Fibroblast of lung (primary cell): ENCODE measurements at regions not wholly inside any gene's neighbourhood (a gene's known extent, or its start where the extent isn't known, plus 50 kb on each side); places are given as distances from the start of the nearest gene placed in this dataset.

ENCODE experiments used
- DNase-seq, 2 donors: peaks; one replicate each; pipeline versions ENCODE4 v3.0.0 to v3.0.0-alpha.2; 2010; ENCODE audit warnings: low read depth in 2 of 2
- H2AFZ ChIP-seq: 2 replicates; pipeline ENCODE4 v1.5.1; 2012; ENCODE audit warnings: low read length, control low read depth, inconsistent platforms
- H3K27ac ChIP-seq: 2 replicates; pipeline ENCODE4 v1.5.1; 2011; ENCODE audit warnings: low read length, control low read depth; ENCODE audit not compliant: insufficient read depth
- H3K27me3 ChIP-seq: 2 replicates; pipeline ENCODE4 v1.5.1; 2011; ENCODE audit warnings: mild to moderate bottlenecking, low read length; ENCODE audit not compliant: control insufficient read depth, insufficient read depth
- H3K36me3 ChIP-seq: 2 replicates; pipeline ENCODE4 v1.5.1; 2011; ENCODE audit warnings: low read length; ENCODE audit not compliant: control insufficient read depth, insufficient read depth
- H3K4me1 ChIP-seq: 2 replicates; pipeline ENCODE4 v1.5.1; 2011; ENCODE audit warnings: low read length; ENCODE audit not compliant: control insufficient read depth, insufficient read depth; ENCODE audit errors: extremely low read depth
- H3K4me2 ChIP-seq: 2 replicates; pipeline ENCODE4 v1.5.1; 2011; ENCODE audit warnings: low read length, control low read depth; ENCODE audit not compliant: insufficient read depth; ENCODE audit errors: extremely low read depth
- H3K4me3 ChIP-seq, 4 experiments: fragments of 200-600 bp in 1 of 4; sonication (generic) in 1 of 4; replicated peaks in 1 of 4; 2 replicates each; pipeline ENCODE4 v1.5.1; 2011 to 2016; ENCODE audit warnings: low read length in 4 of 4, low read depth in 3 of 4, mild to moderate bottlenecking in 3 of 4, control low read depth in 2 of 4, inconsistent platforms in 1 of 4, mixed read lengths in 1 of 4; ENCODE audit not compliant: insufficient read depth in 1 of 4; ENCODE audit errors: control extremely low read depth in 1 of 4
- H3K79me2 ChIP-seq: 2 replicates; pipeline ENCODE4 v1.5.1; 2012; ENCODE audit warnings: mild to moderate bottlenecking, low read length, inconsistent platforms; ENCODE audit not compliant: control insufficient read depth, insufficient read depth
- H3K9ac ChIP-seq: 2 replicates; pipeline ENCODE4 v1.5.1; 2011; ENCODE audit warnings: mild to moderate bottlenecking, low read length, control low read depth; ENCODE audit not compliant: insufficient read depth
- H3K9me3 ChIP-seq: 2 replicates; pipeline ENCODE4 v1.5.1; 2012; ENCODE audit warnings: low read depth, low read length; ENCODE audit not compliant: control insufficient read depth, insufficient read depth
- H4K20me1 ChIP-seq: 2 replicates; pipeline ENCODE4 v1.5.1; 2011; ENCODE audit warnings: low read length; ENCODE audit not compliant: control insufficient read depth, insufficient read depth; ENCODE audit errors: extremely low read depth
- CTCF ChIP-seq, 2 donors: IDR thresholded peaks in 1 of 2; conservative IDR thresholded peaks in 1 of 2; 1 replicate in 1 of 2; 2 replicates in 1 of 2; pipeline ENCODE4 v1.5.1; 2011 to 2012; ENCODE audit warnings: low read length in 2 of 2, control low read depth in 1 of 2, inconsistent platforms in 1 of 2, low read depth in 1 of 2, mild to moderate bottlenecking in 1 of 2
- EZH2 ChIP-seq: IDR thresholded peaks from 2 replicates; pipeline ENCODE4 v1.5.1; 2012; ENCODE audit warnings: low read length, control low read depth, mild to moderate bottlenecking; ENCODE audit errors: missing control alignments

DNA sequence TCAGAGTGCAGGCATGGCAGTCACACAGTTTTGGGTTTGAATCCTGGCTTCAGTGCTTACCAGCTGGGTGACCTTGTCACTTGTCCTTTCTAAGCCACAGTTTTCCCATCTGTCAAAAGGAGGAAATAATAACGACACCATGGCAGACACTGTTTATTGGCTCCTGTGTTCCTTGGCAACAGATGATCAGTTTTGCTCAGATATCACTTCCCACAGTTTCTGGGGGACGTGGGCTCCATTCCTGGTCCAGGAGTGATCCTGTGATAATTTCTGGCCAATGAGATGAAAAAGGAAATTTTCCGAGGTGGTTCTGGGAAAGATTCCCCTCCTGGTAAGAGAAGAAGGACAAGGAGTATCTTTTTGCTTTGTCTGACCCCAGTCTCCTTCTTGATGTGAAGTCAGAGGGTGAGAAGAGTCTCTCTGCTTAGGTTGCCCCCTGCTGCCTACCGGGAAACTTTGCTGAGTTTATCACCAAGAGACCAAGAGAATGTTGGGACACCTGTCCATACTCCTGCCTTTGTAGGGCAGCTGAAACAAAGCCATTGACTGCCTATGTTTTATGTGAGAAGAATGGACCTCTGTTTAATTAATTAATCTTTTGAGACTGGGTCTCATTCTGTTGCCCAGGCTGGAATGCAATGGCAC, 178.9 kb upstream of the NRXN3 start:
- Histone ChIP-seq H3K4me1 (peaks cover 8% of the 10 kb centered on the region), H4K20me1 (no peaks in the 10 kb centered on the region), H3K9me3 (no peaks in the 10 kb centered on the region), H3K4me2 (no peak overlapping the region), H2AFZ (no peak overlapping the region), H3K9ac (no peak overlapping the region), H3K36me3 (no peaks in the 10 kb centered on the region), H3K27me3 (no peaks in the 10 kb centered on the region), H3K79me2 (no peaks in the 10 kb centered on the region), H3K27ac (no peak overlapping the region), H3K4me3 (no peak overlapping the region)
- TF ChIP-seq EZH2, result no peak
- no peak for TF ChIP-seq CTCF (conservative IDR thresholded peaks at IDR 0.05 in 1 of 2, IDR thresholded peaks at IDR 0.05 in 1 of 2; ENCODE audit: low read depth in 1 of 2, low read length in 2 of 2)
- no peak for DNase-seq

DNA sequence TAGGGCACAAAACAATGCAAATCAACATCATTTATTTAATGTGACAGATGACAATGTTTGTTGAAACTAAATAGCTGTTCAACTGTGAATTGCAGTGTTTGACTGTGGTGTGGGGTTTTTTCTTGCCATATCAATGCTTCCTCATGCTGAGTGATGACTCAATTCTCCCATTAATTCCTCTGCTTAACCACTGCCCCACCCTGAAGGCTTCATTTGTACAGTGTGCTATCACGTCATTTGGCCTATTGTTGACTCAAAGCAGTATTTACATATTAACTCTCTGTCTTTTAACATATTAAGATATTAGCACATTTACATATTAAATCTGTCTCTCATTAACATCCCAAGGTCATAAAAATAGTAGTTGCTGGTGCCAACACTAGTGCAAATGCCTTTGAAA, 164.8 kb upstream of the NRXN3 start:
- Histone ChIP-seq H3K27me3 (no peaks in the 10 kb centered on the region), H3K27ac (no peak overlapping the region), H3K9me3 (no peaks in the 10 kb centered on the region), H3K4me3 (no peak overlapping the region), H3K4me2 (no peak overlapping the region), H3K36me3 (no peaks in the 10 kb centered on the region), H4K20me1 (no peaks in the 10 kb centered on the region), H3K9ac (no peak overlapping the region), H3K79me2 (no peaks in the 10 kb centered on the region), H2AFZ (no peak overlapping the region), H3K4me1 (no peaks in the 10 kb centered on the region)
- TF ChIP-seq CTCF (conservative IDR thresholded peaks at IDR 0.05 in 1 of 2, IDR thresholded peaks at IDR 0.05 in 1 of 2; ENCODE audit: low read depth in 1 of 2, low read length in 2 of 2), result no peak
- no peak for TF ChIP-seq EZH2
- DNase-seq, result peak in 1 of 2 donors; percentile 94

DNA sequence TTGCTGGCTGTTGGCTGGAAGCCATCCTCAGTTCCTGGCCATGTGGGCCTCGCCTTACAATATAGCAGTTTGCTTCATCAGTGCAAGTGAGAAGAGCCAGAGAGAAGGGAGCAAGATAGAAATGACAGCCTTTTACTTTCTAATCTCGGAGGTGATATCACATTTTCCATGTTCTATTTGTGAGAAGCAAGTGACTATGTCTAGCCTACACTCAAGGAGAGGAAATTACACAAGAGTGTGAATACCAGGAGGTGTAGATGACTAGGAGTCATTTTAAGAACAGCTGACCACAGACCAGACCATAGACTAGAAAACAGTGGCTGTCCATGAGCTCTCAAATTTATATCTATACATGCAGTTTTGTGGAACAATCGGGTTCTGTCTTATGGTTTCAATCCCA, 163.0 kb upstream of the NRXN3 start:
- TF ChIP-seq EZH2, result no peak
- no peak for TF ChIP-seq CTCF (conservative IDR thresholded peaks at IDR 0.05 in 1 of 2, IDR thresholded peaks at IDR 0.05 in 1 of 2; ENCODE audit: low read depth in 1 of 2, low read length in 2 of 2)

More for the DNA sequence above, 163.0 kb upstream of the NRXN3 start:
- H3K36me3 ChIP-seq, result no peaks in the 10 kb centered on the region
- no peak overlapping the region for H3K4me2 ChIP-seq
- peak in 1 of 2 donors; percentile 76 for DNase-seq
- H3K27ac ChIP-seq, result no peak overlapping the region
- no peaks in the 10 kb centered on the region for H4K20me1 ChIP-seq
- no peak overlapping the region for H2AFZ ChIP-seq
- H3K27me3 ChIP-seq, result no peaks in the 10 kb centered on the region
- H3K4me3 ChIP-seq, result no peak overlapping the region
- H3K79me2 ChIP-seq, result no peaks in the 10 kb centered on the region
- H3K9ac ChIP-seq, result no peak overlapping the region
- no peaks in the 10 kb centered on the region for H3K4me1 ChIP-seq
- no peaks in the 10 kb centered on the region for H3K9me3 ChIP-seq
